K562 (cell line): ENCODE measurements at regions not wholly inside any gene's neighbourhood (a gene's known extent, or its start where the extent isn't known, plus 50 kb on each side); places are given as distances from the start of the nearest gene placed in this dataset.

Experiments used
- ATAC-seq: fragments of 200-7000 bp; cut with Tn5 transposase; 3 replicates; pipeline ENCODE4 v1.9.1; 2020; ENCODE audit warnings: moderate library complexity
- BruUV-seq: library from RNA; stranded (reverse); fragments of 400-500 nt; replicated peaks from 2 replicates; lab custom pipeline; 2021; lab: Mats Ljungman, UMichigan
- CTCF ChIA-PET: fragments of 300-600 bp; formaldehyde crosslinking; extraction: SDS; loops from one replicate; lab custom pipeline; 2021; ENCODE audit warnings: low intra/inter-chr PET ratio; lab: Yijun Ruan, JAX
- POLR2A ChIA-PET: fragments of 300-600, 350-650 bp; sonication (Branson Sonifier 250); formaldehyde crosslinking; extraction: SDS; loops from one replicate; lab custom pipeline; 2021; ENCODE audit warnings: antibody characterized with exemption, inconsistent platforms; lab: Yijun Ruan, JAX
- DNase-seq, 4 experiments: peaks; one replicate each; pipeline versions ENCODE4 v3.0.0 to v3.0.0-alpha.2; 2011 to 2018; ENCODE audit warnings: low spot score in 3 of 4, mixed read lengths in 3 of 4; ENCODE audit errors: extremely low read depth in 1 of 4
- FAIRE-seq: peaks from 2 replicates; lab custom pipeline; 2011; peaks lifted over from hg19 to GRCh38; lab: Jason Lieb, UNC
- H2AFZ ChIP-seq: 2 replicates; pipeline ENCODE4 v1.6.0; 2011; ENCODE audit warnings: low read depth, low read length, control low read depth, inconsistent platforms
- H3K27ac ChIP-seq: fragments of 200-600 bp; 3 replicates; pipeline ENCODE4 v1.8.0; 2011; ENCODE audit warnings: low read depth, mild to moderate bottlenecking, control low read depth, inconsistent platforms, low read length, moderate library complexity, mixed read lengths; ENCODE audit errors: extremely low read depth
- H3K27me3 ChIP-seq, 2 experiments: fragments of 300-600 bp in 1 of 2; 2 replicates in 1 of 2; 3 replicates in 1 of 2; pipeline versions ENCODE4 v1.6.0 to v1.8.0; 2011; ENCODE audit warnings: inconsistent platforms in 2 of 2, low read length in 2 of 2, mild to moderate bottlenecking in 1 of 2, mixed read lengths in 1 of 2, moderate library complexity in 1 of 2; ENCODE audit not compliant: control insufficient read depth in 2 of 2, insufficient read depth in 2 of 2
- H3K36me3 ChIP-seq: fragments of 300-600 bp; 3 replicates; pipeline ENCODE4 v1.8.0; 2011; ENCODE audit warnings: mild to moderate bottlenecking, low read length, inconsistent platforms; ENCODE audit not compliant: control insufficient read depth, insufficient read depth
- H3K4me1 ChIP-seq, 2 experiments: fragments of 200-600 bp in 1 of 2; replicated peaks in 1 of 2; 2 replicates in 1 of 2; 3 replicates in 1 of 2; pipeline versions ENCODE4 v1.5.1 to v1.8.0; 2011; ENCODE audit warnings: inconsistent platforms in 2 of 2, low read length in 2 of 2, mild to moderate bottlenecking in 1 of 2, mixed read lengths in 1 of 2, moderate library complexity in 1 of 2; ENCODE audit not compliant: control insufficient read depth in 2 of 2, insufficient read depth in 2 of 2
- H3K4me2 ChIP-seq: 2 replicates; pipeline ENCODE4 v1.6.1; 2011; ENCODE audit warnings: low read length, control low read depth, inconsistent platforms, mixed read lengths; ENCODE audit not compliant: insufficient read depth
- H3K4me3 ChIP-seq: fragments of 200-600 bp; sonication (generic), shearing (Covaris generic); 2 replicates; pipeline ENCODE4 v1.5.1; 2016; ENCODE audit warnings: control low read depth, inconsistent platforms
- H3K79me2 ChIP-seq: fragments of 200-600 bp; 3 replicates; pipeline ENCODE4 v1.8.0; 2011; ENCODE audit warnings: low read length, inconsistent platforms; ENCODE audit not compliant: control insufficient read depth, insufficient read depth
- H3K9ac ChIP-seq, 2 experiments: 2 replicates each; pipeline versions ENCODE4 v1.6.0 to v1.6.1; 2011; ENCODE audit warnings: low read depth in 2 of 2, low read length in 2 of 2, control low read depth in 1 of 2, inconsistent platforms in 1 of 2, mild to moderate bottlenecking in 1 of 2, mixed read lengths in 1 of 2; ENCODE audit not compliant: insufficient read depth in 1 of 2
- H3K9me1 ChIP-seq: one replicate; pipeline ENCODE4 v1.6.0; 2011; ENCODE audit warnings: inconsistent platforms, mild to moderate bottlenecking, low read length, moderate library complexity; ENCODE audit not compliant: control insufficient read depth, insufficient read depth
- H3K9me3 ChIP-seq: replicated peaks from 2 replicates; pipeline ENCODE4 v1.5.1; 2011; ENCODE audit warnings: low read depth, low read length, inconsistent platforms; ENCODE audit not compliant: control insufficient read depth, insufficient read depth
- H4K20me1 ChIP-seq: replicated peaks from 2 replicates; pipeline ENCODE4 v1.6.1; 2011; ENCODE audit warnings: low read length, inconsistent platforms, mixed read lengths; ENCODE audit not compliant: control insufficient read depth, insufficient read depth
- CREB1 ChIP-seq, 2 experiments: sonication (generic) in 1 of 2; formaldehyde crosslinking in 1 of 2; IDR thresholded peaks; 2 replicates each; pipeline versions ENCODE4 v1.6.1 to v1.8.0; 2012 to 2022; ENCODE audit warnings: inconsistent platforms in 1 of 2, mild to moderate bottlenecking in 1 of 2, missing genetic modification reagents in 1 of 2, moderate library complexity in 1 of 2
- HMG20A ChIP-seq: fragments of 450-650 bp; formaldehyde crosslinking; conservative IDR thresholded peaks from 2 replicates; pipeline ENCODE4 v1.4.0; 2020; ENCODE audit warnings: mild to moderate bottlenecking, mixed read lengths
- PHF8 ChIP-seq: fragments of 200-600 bp; sonication (generic); IDR thresholded peaks from 2 replicates; pipeline ENCODE4 v1.6.1; 2012; ENCODE audit warnings: mixed run types, mild to moderate bottlenecking, inconsistent platforms, low read length, moderate library complexity, borderline replicate concordance
- SETDB1 ChIP-seq: IDR thresholded peaks from one replicate; pipeline ENCODE4 v1.6.1; 2012; ENCODE audit warnings: low read length, control low read depth, inconsistent platforms
- ZNF212 ChIP-seq: fragments of 450-650 bp; formaldehyde crosslinking; IDR thresholded peaks from 2 replicates; pipeline ENCODE4 v1.4.0; 2020; ENCODE audit warnings: mild to moderate bottlenecking
- ZNF224 ChIP-seq: sonication (generic); formaldehyde crosslinking; IDR thresholded peaks from 2 replicates; pipeline ENCODE4 v1.8.0; 2022; ENCODE audit warnings: mild to moderate bottlenecking, missing genetic modification reagents
- ZNF282 ChIP-seq: sonication (generic); formaldehyde crosslinking; IDR thresholded peaks from 2 replicates; pipeline ENCODE4 v1.8.1; 2023; ENCODE audit warnings: missing genetic modification reagents
- WGBS: fragments of 100-300 bp; shearing (Covaris generic); methylation state at CpG from one replicate; pipeline ENCODE4 v1.1.6; 2016; ENCODE audit warnings: low coverage, mixed read lengths; ENCODE audit not compliant: insufficient coverage; ENCODE audit errors: missing lambda C conversion rate; 5-methylcytosine and 5-hydroxymethylcytosine counted together
- in situ Hi-C: fragments of 300-500 bp; cut with MboI; formaldehyde crosslinking; loops from 4 replicates; pipeline ENCODE4 v1.15.0; 2018; ENCODE audit warnings: inconsistent platforms, mixed read lengths
- intact Hi-C: fragments of 100-400 bp; cut with micrococcal nuclease; formaldehyde crosslinking; loops from 2 replicates; pipeline ENCODE4 v1.14.2; 2022
- TF ChIP-seq, protein P1 (sequence below): sonication (generic); formaldehyde crosslinking; IDR thresholded peaks from 2 replicates; pipeline ENCODE4 v1.8.0; 2022; ENCODE audit warnings: missing genetic modification reagents, mild to moderate bottlenecking, moderate library complexity, borderline replicate concordance
- TF ChIP-seq, protein P2 (sequence below), 2 experiments: fragments of 150-350 bp in 1 of 2; IDR thresholded peaks; 2 replicates each; pipeline ENCODE4 v1.6.1; 2012 to 2016; ENCODE audit warnings: low read depth in 2 of 2, low read length in 2 of 2, mild to moderate bottlenecking in 1 of 2, moderate library complexity in 1 of 2

DNA sequence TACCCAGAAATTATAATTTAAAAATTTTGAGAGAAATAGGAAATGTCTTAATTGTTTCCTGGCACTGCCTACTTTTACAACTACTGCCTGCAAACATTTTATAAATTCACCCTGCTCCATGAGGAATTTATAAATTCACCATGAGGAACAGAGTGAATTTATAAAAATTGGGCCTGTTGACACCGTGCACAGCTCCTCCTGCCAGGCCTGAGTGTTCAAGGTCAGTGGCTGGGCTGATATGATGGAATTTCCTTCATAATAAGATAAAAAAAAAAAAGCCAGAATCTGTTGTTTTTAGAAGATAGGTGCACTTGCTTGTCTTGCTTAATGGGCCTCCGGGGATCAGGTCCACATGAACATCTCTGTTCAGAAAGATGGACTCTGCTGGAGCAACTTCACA lies 151.7 kb upstream of the RASGEF1B start:
- Histone ChIP-seq H3K36me3 (no peaks in the 10 kb centered on the region), H4K20me1 (no peaks in the 10 kb centered on the region), H3K4me2 (no peak overlapping the region), H3K9ac (no peak overlapping the region), H3K9me1 (no peaks in the 10 kb centered on the region), H2AFZ (no peak overlapping the region), H3K27ac (no peak overlapping the region), H3K27me3 (peaks cover 0 to 2% of the 10 kb centered on the region in 2 experiments; a peak in 1 of 5 replicates), H3K4me3 (no peak overlapping the region), H3K4me1 (no peaks in the 10 kb centered on the region), H3K79me2 (no peaks in the 10 kb centered on the region), H3K9me3 (no peaks in the 10 kb centered on the region)
- in situ Hi-C loops (no loop called here), intact Hi-C loops (no loop called here)
- no TSS peak for BruUV-seq
- POLR2A ChIA-PET, result no interaction called here
- DNase-seq (no peak), FAIRE-seq (no peak), ATAC-seq (no peak)
- whole genome bisulfite sequencing, result 0% methylated on average over 2 of the region's 2 CpGs
- CTCF ChIA-PET, result no interaction called here
- TF ChIP-seq HMG20A (CRISPR knock-in tag) (no peak), CREB1 (IDR thresholded peaks at IDR 0.05) (no peak), CREB1 (CRISPR knock-in tag; IDR thresholded peaks at IDR 0.05) (no peak), ZNF282 (no peak)

DNA sequence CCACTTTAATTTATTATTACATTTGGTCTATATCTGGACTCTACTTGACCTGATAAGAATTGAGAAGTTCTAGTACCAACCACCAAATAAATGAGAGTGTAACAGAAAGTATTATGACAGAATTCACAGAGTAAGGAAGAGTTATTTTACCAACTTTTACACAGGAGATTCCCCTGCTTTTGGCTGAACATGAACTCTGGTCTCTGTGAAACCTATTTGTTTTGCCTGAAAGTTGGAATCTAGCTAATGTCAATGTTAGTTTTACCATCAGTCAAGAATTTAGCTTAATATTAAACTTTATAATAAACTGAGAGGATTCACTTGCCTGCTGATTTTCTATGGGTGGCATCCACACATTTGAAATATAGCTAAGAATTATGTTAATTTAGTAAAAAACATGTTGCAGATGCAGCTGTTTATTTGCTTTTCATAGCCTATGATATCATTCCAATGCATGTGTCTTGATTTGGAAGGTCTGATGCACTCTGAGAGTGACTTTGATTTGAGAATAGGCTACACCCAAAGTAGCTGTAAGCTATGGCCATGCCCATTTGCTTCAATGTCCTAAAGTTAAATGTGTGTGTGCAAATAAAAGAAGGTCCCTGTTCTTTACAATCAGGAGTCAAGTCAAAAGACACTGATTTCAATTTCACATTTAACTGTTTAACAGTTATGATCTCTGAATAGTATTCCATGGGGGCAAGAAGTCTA lies 150.9 kb upstream of the RASGEF1B start:
- Histone ChIP-seq H3K9me3 (no peaks in the 10 kb centered on the region), H3K4me1 (no peaks in the 10 kb centered on the region), H3K27me3 (peaks cover 0 to 2% of the 10 kb centered on the region in 2 experiments; a peak in 1 of 5 replicates)
- TF ChIP-seq, protein P1, sequence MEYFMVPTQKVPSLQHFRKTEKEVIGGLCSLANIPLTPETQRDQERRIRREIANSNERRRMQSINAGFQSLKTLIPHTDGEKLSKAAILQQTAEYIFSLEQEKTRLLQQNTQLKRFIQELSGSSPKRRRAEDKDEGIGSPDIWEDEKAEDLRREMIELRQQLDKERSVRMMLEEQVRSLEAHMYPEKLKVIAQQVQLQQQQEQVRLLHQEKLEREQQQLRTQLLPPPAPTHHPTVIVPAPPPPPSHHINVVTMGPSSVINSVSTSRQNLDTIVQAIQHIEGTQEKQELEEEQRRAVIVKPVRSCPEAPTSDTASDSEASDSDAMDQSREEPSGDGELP (CRISPR knock-in tag), result no peak
- TF ChIP-seq SETDB1 (no peak), PHF8 (no peak), ZNF212 (CRISPR knock-in tag) (no peak), ZNF224 (CRISPR knock-in tag) (no peak)
- TF ChIP-seq, protein P2, sequence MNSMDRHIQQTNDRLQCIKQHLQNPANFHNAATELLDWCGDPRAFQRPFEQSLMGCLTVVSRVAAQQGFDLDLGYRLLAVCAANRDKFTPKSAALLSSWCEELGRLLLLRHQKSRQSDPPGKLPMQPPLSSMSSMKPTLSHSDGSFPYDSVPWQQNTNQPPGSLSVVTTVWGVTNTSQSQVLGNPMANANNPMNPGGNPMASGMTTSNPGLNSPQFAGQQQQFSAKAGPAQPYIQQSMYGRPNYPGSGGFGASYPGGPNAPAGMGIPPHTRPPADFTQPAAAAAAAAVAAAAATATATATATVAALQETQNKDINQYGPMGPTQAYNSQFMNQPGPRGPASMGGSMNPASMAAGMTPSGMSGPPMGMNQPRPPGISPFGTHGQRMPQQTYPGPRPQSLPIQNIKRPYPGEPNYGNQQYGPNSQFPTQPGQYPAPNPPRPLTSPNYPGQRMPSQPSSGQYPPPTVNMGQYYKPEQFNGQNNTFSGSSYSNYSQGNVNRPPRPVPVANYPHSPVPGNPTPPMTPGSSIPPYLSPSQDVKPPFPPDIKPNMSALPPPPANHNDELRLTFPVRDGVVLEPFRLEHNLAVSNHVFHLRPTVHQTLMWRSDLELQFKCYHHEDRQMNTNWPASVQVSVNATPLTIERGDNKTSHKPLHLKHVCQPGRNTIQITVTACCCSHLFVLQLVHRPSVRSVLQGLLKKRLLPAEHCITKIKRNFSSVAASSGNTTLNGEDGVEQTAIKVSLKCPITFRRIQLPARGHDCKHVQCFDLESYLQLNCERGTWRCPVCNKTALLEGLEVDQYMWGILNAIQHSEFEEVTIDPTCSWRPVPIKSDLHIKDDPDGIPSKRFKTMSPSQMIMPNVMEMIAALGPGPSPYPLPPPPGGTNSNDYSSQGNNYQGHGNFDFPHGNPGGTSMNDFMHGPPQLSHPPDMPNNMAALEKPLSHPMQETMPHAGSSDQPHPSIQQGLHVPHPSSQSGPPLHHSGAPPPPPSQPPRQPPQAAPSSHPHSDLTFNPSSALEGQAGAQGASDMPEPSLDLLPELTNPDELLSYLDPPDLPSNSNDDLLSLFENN (IDR thresholded peaks at IDR 0.05; ENCODE audit: low read depth in 2 of 2, low read length in 2 of 2), result no peak
- TF ChIP-seq, all 486 proteins: peak for 0
- no peak overlapping the region for H3K4me2 ChIP-seq
- H3K4me3 ChIP-seq, result no peak overlapping the region
- H2AFZ ChIP-seq, result no peak overlapping the region
- ATAC-seq, result no peak
- no peak overlapping the region for H3K9ac ChIP-seq
- no peaks in the 10 kb centered on the region for H4K20me1 ChIP-seq
- H3K9me1 ChIP-seq, result no peaks in the 10 kb centered on the region
- DNase-seq, result no peak
- POLR2A ChIA-PET, result interaction anchor here (1.0 kb wide), 1 partner anchor 11 kb away, joined by 3 read pairs; no protein-coding TSS in a partner anchor
- in situ Hi-C loops (no loop called here), intact Hi-C loops (no loop called here)
- no peak for FAIRE-seq
- no peak overlapping the region for H3K27ac ChIP-seq
- CTCF ChIA-PET, result no interaction called here
- no TSS peak for BruUV-seq
- no peaks in the 10 kb centered on the region for H3K79me2 ChIP-seq
- H3K36me3 ChIP-seq, result no peaks in the 10 kb centered on the region
